Esophagus (tissue), 2 donors: ENCODE measurements at regions not wholly inside any gene's neighbourhood (a gene's known extent, or its start where the extent isn't known, plus 50 kb on each side); places are given as distances from the start of the nearest gene placed in this dataset.

ENCODE experiments used
- H3K27ac ChIP-seq, 2 donors: one replicate each; pipeline ENCODE4 v1.5.1; 2013; ENCODE audit warnings: low read depth in 2 of 2, mild to moderate bottlenecking in 2 of 2, inconsistent platforms in 1 of 2, low read length in 1 of 2, moderate library complexity in 1 of 2
- H3K27me3 ChIP-seq, 2 donors: one replicate each; pipeline ENCODE4 v1.6.1; 2013; ENCODE audit warnings: low read length in 2 of 2, control low read depth in 1 of 2, mild to moderate bottlenecking in 1 of 2; ENCODE audit not compliant: insufficient read depth in 2 of 2, control insufficient read depth in 1 of 2
- H3K36me3 ChIP-seq, 2 donors: one replicate each; pipeline ENCODE4 v1.6.1; 2013; ENCODE audit warnings: low read length in 1 of 2; ENCODE audit not compliant: control insufficient read depth in 2 of 2, insufficient read depth in 2 of 2
- H3K4me1 ChIP-seq, 2 donors: one replicate each; pipeline ENCODE4 v1.6.1; 2013; ENCODE audit warnings: low read length in 1 of 2; ENCODE audit not compliant: control insufficient read depth in 2 of 2, insufficient read depth in 2 of 2
- H3K4me3 ChIP-seq, 2 donors: one replicate each; pipeline ENCODE4 v1.5.1; 2013; ENCODE audit warnings: low read length in 2 of 2, mild to moderate bottlenecking in 2 of 2, low read depth in 1 of 2, moderate library complexity in 1 of 2
- H3K9me3 ChIP-seq, 2 donors: one replicate each; pipeline ENCODE4 v1.6.1; 2013; ENCODE audit warnings: mild to moderate bottlenecking in 2 of 2, low read depth in 1 of 2, low read length in 1 of 2, moderate library complexity in 1 of 2; ENCODE audit not compliant: control insufficient read depth in 2 of 2, insufficient read depth in 1 of 2
- WGBS, 2 donors: extraction: QIAGEN DNeasy Blood & Tissue Kit; methylation state at CpG; one replicate each; pipeline ENCODE4 v1.1.7; 2013; 5-methylcytosine and 5-hydroxymethylcytosine counted together
- donor health status: healthy with polysubstance abuse.
- donor health status: Bipolar disorder and iron deficiency.

DNA sequence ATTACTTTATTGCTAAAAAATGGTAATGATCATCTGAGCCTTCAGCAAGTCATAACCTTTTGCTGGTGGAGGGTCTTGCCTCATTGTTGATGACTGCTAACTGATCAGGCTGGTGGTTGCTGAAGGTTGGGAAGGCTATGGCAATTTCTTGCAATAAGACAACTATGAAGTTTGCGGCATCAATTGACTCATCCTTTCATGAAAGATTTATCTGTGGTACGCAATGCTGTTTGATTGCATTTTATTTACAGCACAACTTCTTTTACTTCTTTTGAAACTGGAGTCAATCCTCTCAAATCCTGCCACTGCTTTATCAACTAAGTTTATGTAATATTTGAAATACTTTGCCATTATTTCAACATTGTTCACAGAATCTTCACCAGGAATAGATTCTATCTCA, 58.3 kb upstream of the ACO1 start:
- WGBS, 2 donors: 92 to 94% methylated on average over 2 of the region's 2 CpGs
- Histone ChIP-seq H3K9me3 (no peaks in the 10 kb centered on the region), H3K4me3 (no peak overlapping the region)

DNA sequence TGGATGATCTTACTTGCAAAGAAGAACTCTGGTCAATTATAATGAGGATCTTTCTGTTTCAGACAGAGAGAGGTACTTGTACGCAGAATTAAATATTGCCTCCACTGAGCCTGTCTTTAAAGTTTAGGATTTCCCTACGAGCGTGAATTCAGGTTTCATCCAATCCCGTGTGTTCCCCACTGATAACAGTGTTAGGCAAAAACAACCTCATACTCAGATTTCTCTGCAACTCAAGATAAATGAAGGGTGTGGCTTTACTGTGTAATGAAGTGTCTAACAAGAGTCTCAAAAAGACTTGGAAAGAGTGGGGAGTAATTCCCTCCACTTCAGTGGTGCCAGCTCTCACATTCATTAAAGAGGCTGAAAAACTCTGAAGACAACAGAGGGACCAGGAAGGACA, 53.2 kb upstream of the ACO1 start:
- Histone ChIP-seq H3K27ac (no peak overlapping the region), H3K36me3 (no peaks in the 10 kb centered on the region), H3K4me1 (no peaks in the 10 kb centered on the region), H3K9me3 (no peaks in the 10 kb centered on the region), H3K4me3 (no peak overlapping the region), H3K27me3 (no peaks in the 10 kb centered on the region)
- WGBS, 2 donors: 63 to 70% methylated on average over 4 of the region's 4 CpGs

More for the DNA sequence above, 58.3 kb upstream of the ACO1 start:
- H3K27me3 ChIP-seq: no peaks in the 10 kb centered on the region
- H3K4me1 ChIP-seq: no peaks in the 10 kb centered on the region
- no peaks in the 10 kb centered on the region for H3K36me3 ChIP-seq
- no peak overlapping the region for H3K27ac ChIP-seq

GRCh38 chr9:32334112-32334511, 50.3 kb upstream of the ACO1 start:
- Histone ChIP-seq H3K27me3 (no peaks in the 10 kb centered on the region), H3K36me3 (no peaks in the 10 kb centered on the region), H3K4me1 (no peaks in the 10 kb centered on the region), H3K9me3 (no peaks in the 10 kb centered on the region), H3K4me3 (no peak overlapping the region), H3K27ac (no peak overlapping the region)
- WGBS, 2 donors: 85% methylated on average over 7 of the region's 7 CpGs
